Chondrocyte (in vitro differentiated cells): ENCODE measurements at regions not wholly inside any gene's neighbourhood (a gene's known extent, or its start where the extent isn't known, plus 50 kb on each side); places are given as distances from the start of the nearest gene placed in this dataset.

Experiments
- DNase-seq: peaks from one replicate; pipeline ENCODE4 v3.0.0; 2021; ENCODE audit warnings: mixed read lengths, low spot score
- H3K27ac Mint-ChIP-seq: one replicate; pipeline ENCODE4 v1.8.0; 2021; ENCODE audit warnings: mild to moderate bottlenecking, moderate library complexity, mixed read lengths; ENCODE audit not compliant: unreplicated experiment
- H3K27me3 Mint-ChIP-seq: 2 replicates; pipeline ENCODE4 v1.8.0; 2021; ENCODE audit warnings: low read depth, mixed read lengths
- H3K36me3 Mint-ChIP-seq: 2 replicates; pipeline ENCODE4 v1.8.0; 2021; ENCODE audit warnings: low read depth, mixed read lengths
- H3K4me1 Mint-ChIP-seq: 2 replicates; pipeline ENCODE4 v1.8.0; 2021; ENCODE audit warnings: low read depth, mild to moderate bottlenecking, mixed read lengths
- H3K4me3 Mint-ChIP-seq: one replicate; pipeline ENCODE4 v1.8.0; 2021; ENCODE audit warnings: mild to moderate bottlenecking, moderate library complexity, mixed read lengths; ENCODE audit not compliant: unreplicated experiment
- H3K9me3 Mint-ChIP-seq: 2 replicates; pipeline ENCODE4 v1.8.0; 2021; ENCODE audit warnings: low read depth, mixed read lengths
- TF ChIP-seq, protein P1 (sequence below): fragments of 200-600 bp; sonication (generic); IDR thresholded peaks from 2 replicates; pipeline ENCODE4 v1.5.0; 2021; ENCODE audit warnings: antibody characterized with exemption, mild to moderate bottlenecking, moderate library complexity

DNA sequence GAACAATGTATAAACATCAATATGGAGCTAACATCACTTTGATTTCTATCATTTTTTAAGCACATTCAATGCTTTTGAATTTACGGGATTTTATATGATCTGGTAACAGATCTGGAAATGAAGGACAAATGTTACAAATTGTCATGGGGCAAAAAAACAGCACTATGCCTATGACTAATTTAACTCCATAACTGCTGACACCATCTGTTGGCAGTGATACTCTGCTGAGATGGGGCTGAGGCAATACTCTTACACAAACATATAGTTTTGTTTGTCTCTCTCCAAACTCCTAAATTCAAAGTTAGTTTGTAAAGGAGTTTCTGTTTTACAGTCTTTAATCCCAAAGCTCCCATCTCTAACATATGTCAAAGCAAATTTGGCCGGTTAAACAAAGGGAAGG lies 132.5 kb upstream of the FER start:
- no peak overlapping the region for H3K4me3 Mint-ChIP-seq
- H3K27me3 Mint-ChIP-seq, result peaks cover 1% of the 10 kb centered on the region
- TF ChIP-seq, protein P1, sequence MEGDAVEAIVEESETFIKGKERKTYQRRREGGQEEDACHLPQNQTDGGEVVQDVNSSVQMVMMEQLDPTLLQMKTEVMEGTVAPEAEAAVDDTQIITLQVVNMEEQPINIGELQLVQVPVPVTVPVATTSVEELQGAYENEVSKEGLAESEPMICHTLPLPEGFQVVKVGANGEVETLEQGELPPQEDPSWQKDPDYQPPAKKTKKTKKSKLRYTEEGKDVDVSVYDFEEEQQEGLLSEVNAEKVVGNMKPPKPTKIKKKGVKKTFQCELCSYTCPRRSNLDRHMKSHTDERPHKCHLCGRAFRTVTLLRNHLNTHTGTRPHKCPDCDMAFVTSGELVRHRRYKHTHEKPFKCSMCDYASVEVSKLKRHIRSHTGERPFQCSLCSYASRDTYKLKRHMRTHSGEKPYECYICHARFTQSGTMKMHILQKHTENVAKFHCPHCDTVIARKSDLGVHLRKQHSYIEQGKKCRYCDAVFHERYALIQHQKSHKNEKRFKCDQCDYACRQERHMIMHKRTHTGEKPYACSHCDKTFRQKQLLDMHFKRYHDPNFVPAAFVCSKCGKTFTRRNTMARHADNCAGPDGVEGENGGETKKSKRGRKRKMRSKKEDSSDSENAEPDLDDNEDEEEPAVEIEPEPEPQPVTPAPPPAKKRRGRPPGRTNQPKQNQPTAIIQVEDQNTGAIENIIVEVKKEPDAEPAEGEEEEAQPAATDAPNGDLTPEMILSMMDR, result no peak
- peaks cover 2% of the 10 kb centered on the region for H3K36me3 Mint-ChIP-seq
- DNase-seq, result no peak
- peaks cover 9% of the 10 kb centered on the region for H3K9me3 Mint-ChIP-seq
- no peaks in the 10 kb centered on the region for H3K4me1 Mint-ChIP-seq
- no peak overlapping the region for H3K27ac Mint-ChIP-seq

DNA sequence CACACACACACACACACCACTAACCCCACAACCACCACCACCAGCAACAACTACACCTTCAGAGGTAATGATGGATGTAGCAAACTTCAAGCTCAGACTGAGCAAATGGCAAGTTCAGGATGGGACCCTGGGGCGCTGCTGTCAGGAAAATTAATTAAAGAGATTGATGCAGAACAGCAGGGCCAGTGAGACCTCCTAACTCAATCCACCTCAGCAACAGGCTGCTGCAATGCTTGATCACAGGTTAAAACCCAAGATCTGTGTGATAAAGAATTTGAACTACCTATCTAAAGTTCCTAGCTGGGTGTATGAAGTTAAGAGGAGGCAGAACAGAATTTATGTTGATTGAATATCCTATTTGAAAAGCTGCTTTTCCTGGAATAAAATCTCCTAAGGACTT lies 140.3 kb upstream of the FER start:
- Mint-ChIP-seq H3K4me3 (no peak overlapping the region), H3K9me3 (peaks cover 6% of the 10 kb centered on the region), H3K27ac (no peak overlapping the region), H3K27me3 (peaks cover 15% of the 10 kb centered on the region), H3K36me3 (peaks cover 4% of the 10 kb centered on the region), H3K4me1 (no peaks in the 10 kb centered on the region)
- TF ChIP-seq, protein P1, result no peak
- no peak for DNase-seq

DNA sequence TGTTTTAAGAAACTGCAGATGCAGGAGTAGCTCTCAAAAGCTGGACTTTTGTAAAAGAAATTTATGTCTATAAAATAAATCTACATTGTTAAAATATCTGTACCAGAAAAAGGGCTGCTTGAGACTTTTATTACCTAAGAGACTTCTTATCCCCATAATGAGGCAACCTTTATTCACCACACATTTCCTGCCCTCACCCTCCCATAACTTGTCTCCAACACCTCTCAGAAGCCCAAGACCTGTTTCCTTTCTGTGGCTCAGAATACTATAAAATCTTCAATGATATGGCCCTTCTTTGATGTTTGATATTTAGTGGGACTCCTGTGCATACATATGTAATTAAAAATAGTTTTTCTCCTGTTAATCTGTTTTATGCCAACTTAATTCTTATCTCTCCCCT lies 141.5 kb upstream of the FER start:
- Mint-ChIP-seq H3K9me3 (no peaks in the 10 kb centered on the region), H3K36me3 (peaks cover 3% of the 10 kb centered on the region), H3K4me1 (no peaks in the 10 kb centered on the region), H3K27me3 (peaks cover 15% of the 10 kb centered on the region), H3K4me3 (no peak overlapping the region), H3K27ac (peak overlapping the region; percentile 17)
- TF ChIP-seq, protein P1, result no peak
- DNase-seq, result no peak

DNA sequence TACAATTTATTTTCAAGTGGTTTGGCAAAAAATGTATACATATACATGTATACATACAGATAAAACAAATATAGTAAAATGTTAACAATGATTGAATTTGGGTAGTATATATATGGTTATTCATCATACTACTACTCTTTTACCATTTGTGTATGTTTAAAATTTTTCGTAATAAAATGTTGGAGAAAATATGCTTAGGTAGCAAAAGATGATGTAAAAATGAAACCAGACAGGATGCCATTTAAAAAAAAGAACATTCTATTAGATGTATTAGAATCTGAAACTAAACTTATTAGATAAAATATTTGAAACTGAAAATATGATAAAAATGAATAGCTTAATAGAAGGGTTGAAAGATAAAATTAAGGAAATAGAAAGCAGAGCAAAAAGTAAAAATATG lies 144.9 kb upstream of the FER start:
- Mint-ChIP-seq H3K4me1 (no peaks in the 10 kb centered on the region), H3K36me3 (no peaks in the 10 kb centered on the region), H3K27me3 (peaks cover 14% of the 10 kb centered on the region), H3K9me3 (peaks cover 2% of the 10 kb centered on the region), H3K27ac (no peak overlapping the region), H3K4me3 (no peak overlapping the region)
- TF ChIP-seq, protein P1, result no peak
- DNase-seq, result no peak

DNA sequence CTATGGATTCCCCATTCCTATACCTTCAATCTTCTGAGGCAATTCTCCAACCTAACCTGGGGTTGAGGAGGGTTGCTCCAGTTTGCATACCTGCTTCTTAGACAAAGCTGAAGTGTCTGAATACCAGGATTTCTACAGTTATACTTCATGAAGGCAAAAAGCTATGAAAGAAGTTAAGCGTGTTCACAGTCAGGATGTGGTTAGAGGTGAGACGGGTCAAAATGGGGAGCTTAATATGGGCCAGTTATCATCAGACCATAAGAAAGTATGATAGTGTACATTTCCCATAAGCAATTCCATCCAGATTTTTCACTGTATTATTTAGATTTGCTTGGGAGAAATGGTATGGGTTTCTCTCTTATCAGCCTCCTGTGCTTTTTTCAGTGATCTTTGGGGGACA lies 156.9 kb upstream of the FER start:
- Mint-ChIP-seq H3K9me3 (peaks cover 4% of the 10 kb centered on the region), H3K36me3 (no peaks in the 10 kb centered on the region), H3K4me1 (no peaks in the 10 kb centered on the region), H3K27me3 (peaks cover 3% of the 10 kb centered on the region), H3K27ac (no peak overlapping the region), H3K4me3 (no peak overlapping the region)
- no peak for DNase-seq
- TF ChIP-seq, protein P1, result no peak
